HepG2 (cell line): ENCODE measurements at regions not wholly inside any gene's neighbourhood (a gene's known extent, or its start where the extent isn't known, plus 50 kb on each side); places are given as distances from the start of the nearest gene placed in this dataset.

Experiments used
- ATAC-seq: fragments of 200-7000 bp; cut with Tn5 transposase; 3 replicates; pipeline ENCODE4 v1.9.1; 2020; ENCODE audit warnings: mild to moderate bottlenecking, moderate library complexity
- BruUV-seq: library from RNA; stranded (reverse); fragments of 400-500 nt; replicated peaks from 2 replicates; lab custom pipeline; 2021; lab: Mats Ljungman, UMichigan
- CTCF ChIA-PET: fragments of 300-600 bp; formaldehyde crosslinking; extraction: SDS; loops from one replicate; lab custom pipeline; 2021; ENCODE audit warnings: low total read pairs, inconsistent platforms, low intra/inter-chr PET ratio; lab: Yijun Ruan, JAX
- POLR2A ChIA-PET: fragments of 350-600 bp; sonication (Branson Sonifier 250); formaldehyde crosslinking; loops from one replicate; lab custom pipeline; 2020; ENCODE audit warnings: antibody characterized with exemption, inconsistent platforms; lab: Yijun Ruan, JAX
- DNase-seq: peaks from one replicate; pipeline ENCODE4 v3.0.0-alpha.2; 2015; ENCODE audit warnings: low spot score
- FAIRE-seq: peaks from 3 replicates; lab custom pipeline; 2011; peaks lifted over from hg19 to GRCh38; lab: Jason Lieb, UNC
- H2AFZ ChIP-seq: one replicate; pipeline ENCODE4 v1.6.1; 2011; ENCODE audit warnings: low read length, inconsistent platforms
- H3K27ac ChIP-seq: fragments of 300-600 bp; 3 replicates; pipeline ENCODE4 v1.8.0; 2011; ENCODE audit warnings: mixed run types, mild to moderate bottlenecking, mixed read lengths, low read length, inconsistent platforms; ENCODE audit not compliant: insufficient read depth; ENCODE audit errors: extremely low read length
- H3K27me3 ChIP-seq, 2 experiments: fragments of 200-600 bp in 1 of 2; 2 replicates in 1 of 2; 3 replicates in 1 of 2; pipeline versions ENCODE4 v1.6.0 to v1.8.0; 2011; ENCODE audit warnings: low read length in 2 of 2, mild to moderate bottlenecking in 2 of 2, moderate library complexity in 2 of 2, inconsistent platforms in 1 of 2; ENCODE audit not compliant: insufficient read depth in 2 of 2, control insufficient read depth in 1 of 2
- H3K36me3 ChIP-seq, 2 experiments: fragments of 200-600 bp in 1 of 2; replicated peaks in 1 of 2; 2 replicates in 1 of 2; 3 replicates in 1 of 2; pipeline versions ENCODE4 v1.5.1 to v1.8.0; 2011; ENCODE audit warnings: low read length in 2 of 2, inconsistent platforms in 1 of 2; ENCODE audit not compliant: insufficient read depth in 2 of 2, control insufficient read depth in 1 of 2
- H3K4me1 ChIP-seq: 2 replicates; pipeline ENCODE4 v1.5.1; 2012; ENCODE audit warnings: low read length, inconsistent platforms; ENCODE audit not compliant: insufficient read depth
- H3K4me2 ChIP-seq: 2 replicates; pipeline ENCODE4 v1.6.0; 2011; ENCODE audit warnings: low read depth, low read length, inconsistent platforms
- H3K4me3 ChIP-seq, 3 experiments: fragments of 200-600 bp in 1 of 3; sonication (generic), shearing (Covaris generic) in 1 of 3; replicated peaks in 1 of 3; 2 replicates each; pipeline ENCODE4 v1.5.1; 2011 to 2016; ENCODE audit warnings: low read length in 3 of 3, inconsistent platforms in 2 of 3, low read depth in 2 of 3, mild to moderate bottlenecking in 2 of 3, control low read depth in 1 of 3, mixed read lengths in 1 of 3; ENCODE audit not compliant: insufficient read depth in 1 of 3
- H3K79me2 ChIP-seq: one replicate; pipeline ENCODE4 v1.6.1; 2011; ENCODE audit warnings: low read length, inconsistent platforms; ENCODE audit not compliant: insufficient read depth
- H3K9ac ChIP-seq: 2 replicates; pipeline ENCODE4 v1.6.0; 2011; ENCODE audit warnings: mild to moderate bottlenecking, low read depth, low read length, inconsistent platforms; ENCODE audit not compliant: insufficient read depth
- H3K9me3 ChIP-seq: 2 replicates; pipeline ENCODE4 v1.5.1; 2012; ENCODE audit warnings: mild to moderate bottlenecking, low read length
- H4K20me1 ChIP-seq: 2 replicates; pipeline ENCODE4 v1.6.0; 2011; ENCODE audit warnings: inconsistent platforms, mild to moderate bottlenecking, low read length, moderate library complexity; ENCODE audit not compliant: insufficient read depth
- AGO2 ChIP-seq: fragments of 200-400 bp; formaldehyde crosslinking; optimal IDR thresholded peaks from 2 replicates; pipeline ENCODE3; 2017; ENCODE audit warnings: mild to moderate bottlenecking, low read depth, low read length, moderate library complexity
- ATM ChIP-seq: fragments of 450-650 bp; IDR thresholded peaks from 2 replicates; pipeline ENCODE4 v1.7.1; 2017; ENCODE audit warnings: mild to moderate bottlenecking, borderline replicate concordance
- GLI4 ChIP-seq: sonication (generic); formaldehyde crosslinking; IDR thresholded peaks from 2 replicates; pipeline ENCODE4 v1.5.1; 2020; ENCODE audit warnings: missing genetic modification reagents, mild to moderate bottlenecking, moderate library complexity, borderline replicate concordance
- GMEB1 ChIP-seq: sonication (generic); formaldehyde crosslinking; IDR thresholded peaks from 2 replicates; pipeline ENCODE4 v1.5.1; 2020; ENCODE audit warnings: missing genetic modification reagents, mild to moderate bottlenecking, borderline replicate concordance
- GTF3A ChIP-seq: sonication (generic); formaldehyde crosslinking; conservative IDR thresholded peaks from 2 replicates; pipeline ENCODE4 v1.4.0; 2020; ENCODE audit warnings: mild to moderate bottlenecking, missing genetic modification reagents
- MED13 ChIP-seq: sonication (generic); formaldehyde crosslinking; IDR thresholded peaks from 2 replicates; pipeline ENCODE4 v1.5.0; 2020; ENCODE audit warnings: missing genetic modification reagents
- NFYC ChIP-seq: IDR thresholded peaks from 2 replicates; pipeline ENCODE4 v1.6.1; 2016; ENCODE audit warnings: missing genetic modification reagents, missing compliant biosample characterization
- PAWR ChIP-seq: sonication (generic); formaldehyde crosslinking; IDR thresholded peaks from 2 replicates; pipeline ENCODE4 v1.4.0; 2020; ENCODE audit warnings: missing genetic modification reagents, mild to moderate bottlenecking, borderline replicate concordance
- PHF21A ChIP-seq: sonication (generic); formaldehyde crosslinking; IDR thresholded peaks from 2 replicates; pipeline ENCODE4 v1.5.0; 2020; ENCODE audit warnings: mild to moderate bottlenecking, missing genetic modification reagents
- TEAD3 ChIP-seq: optimal IDR thresholded peaks from 2 replicates; pipeline ENCODE3; 2016; ENCODE audit warnings: borderline replicate concordance
- THAP8 ChIP-seq: sonication (generic); formaldehyde crosslinking; IDR thresholded peaks from 2 replicates; pipeline ENCODE4 v1.5.1; 2020; ENCODE audit warnings: missing genetic modification reagents, mild to moderate bottlenecking, borderline replicate concordance
- THAP9 ChIP-seq: sonication (generic); formaldehyde crosslinking; IDR thresholded peaks from 2 replicates; pipeline ENCODE4; 2020; ENCODE audit warnings: missing genetic modification reagents, mild to moderate bottlenecking, borderline replicate concordance
- TP53 ChIP-seq: sonication (generic); formaldehyde crosslinking; conservative IDR thresholded peaks from 2 replicates; pipeline ENCODE4 v1.4.0; 2020; ENCODE audit warnings: missing genetic modification reagents
- TRIM24 ChIP-seq: sonication (generic); formaldehyde crosslinking; IDR thresholded peaks from 2 replicates; pipeline ENCODE4 v1.8.0; 2022; ENCODE audit warnings: mild to moderate bottlenecking, missing genetic modification reagents
- ZBTB38 ChIP-seq: sonication (generic); formaldehyde crosslinking; IDR thresholded peaks from 2 replicates; pipeline ENCODE4 v1.5.1; 2020; ENCODE audit warnings: mild to moderate bottlenecking, missing genetic modification reagents
- ZBTB8A ChIP-seq: sonication (generic); formaldehyde crosslinking; IDR thresholded peaks from 2 replicates; pipeline ENCODE4 v1.4.0; 2020; ENCODE audit warnings: mild to moderate bottlenecking, low read depth, missing genetic modification reagents, borderline replicate concordance
- ZNF264 ChIP-seq: sonication (generic); formaldehyde crosslinking; IDR thresholded peaks from 2 replicates; pipeline ENCODE4 v1.4.0; 2020; ENCODE audit warnings: missing genetic modification reagents
- ZNF577 ChIP-seq: sonication (generic); formaldehyde crosslinking; IDR thresholded peaks from 2 replicates; pipeline ENCODE4 v1.4.0; 2020; ENCODE audit warnings: mild to moderate bottlenecking, low read depth, missing genetic modification reagents, borderline replicate concordance
- ZNF704 ChIP-seq: sonication (generic); formaldehyde crosslinking; IDR thresholded peaks from 2 replicates; pipeline ENCODE4 v1.8.1; 2023; ENCODE audit warnings: mild to moderate bottlenecking, inconsistent platforms, moderate library complexity, missing genetic modification reagents, borderline replicate concordance
- ZNF775 ChIP-seq: sonication (generic); formaldehyde crosslinking; IDR thresholded peaks from 2 replicates; pipeline ENCODE4 v1.4.0; 2020; ENCODE audit warnings: missing genetic modification reagents, mild to moderate bottlenecking, moderate library complexity, borderline replicate concordance
- WGBS: methylation state at CpG from one replicate; pipeline ENCODE4 v1.1.6; 2017; ENCODE audit warnings: low lambda C conversion rate; 5-methylcytosine and 5-hydroxymethylcytosine counted together
- in situ Hi-C: cut with HindIII; loops from 2 replicates; pipeline ENCODE4 v1.10.0; 2017; ENCODE audit warnings: low pct_unique_long_range_greater_than_20kb; ENCODE audit not compliant: extremely low pct_ligation_motif_present
- intact Hi-C: fragments of 100-400 bp; cut with micrococcal nuclease; formaldehyde crosslinking; loops from one replicate; pipeline ENCODE4 v1.10.0; 2022; ENCODE audit not compliant: unreplicated experiment

GRCh38 chr15:93520206-93520605 lies 431.2 kb upstream of the RGMA start:
- H3K4me1 ChIP-seq: no peaks in the 10 kb centered on the region
- H3K9me3 ChIP-seq: no peaks in the 10 kb centered on the region
- no peaks in the 10 kb centered on the region for H4K20me1 ChIP-seq
- WGBS: 5% methylated on average over 3 of the region's 4 CpGs
- ChIA-PET POLR2A (no interaction called here), CTCF (no interaction called here)
- H3K9ac ChIP-seq: no peak overlapping the region
- no peak overlapping the region for H2AFZ ChIP-seq
- no peaks in the 10 kb centered on the region for H3K36me3 ChIP-seq
- no peak for ATAC-seq
- BruUV-seq: no TSS peak
- FAIRE-seq: no peak
- TF ChIP-seq THAP8 (CRISPR knock-in tag): no peak
- no peak for TF ChIP-seq GTF3A (CRISPR knock-in tag)
- TF ChIP-seq ZNF577 (CRISPR knock-in tag): no peak
- no peak for TF ChIP-seq TRIM24
- TF ChIP-seq TP53 (CRISPR knock-in tag): no peak
- TF ChIP-seq PAWR (CRISPR knock-in tag): no peak
- TF ChIP-seq ZBTB8A (CRISPR knock-in tag): no peak
- no peak for TF ChIP-seq GMEB1
- TF ChIP-seq AGO2: no peak
- no peak for TF ChIP-seq ZNF704 (CRISPR knock-in tag)
- no peak for TF ChIP-seq PHF21A (CRISPR knock-in tag)
- no peak for TF ChIP-seq THAP9 (CRISPR knock-in tag)
- TF ChIP-seq TEAD3 (CRISPR knock-in tag): no peak
- no peak for TF ChIP-seq NFYC (CRISPR knock-in tag)
- TF ChIP-seq ZNF775 (CRISPR knock-in tag): no peak
- no peak for TF ChIP-seq ZNF264 (CRISPR knock-in tag)
- TF ChIP-seq ATM: no peak
- no peak for TF ChIP-seq ZBTB38
- TF ChIP-seq MED13 (CRISPR knock-in tag): no peak
- TF ChIP-seq GLI4 (CRISPR knock-in tag): no peak
- no peak overlapping the region for H3K27ac ChIP-seq
- H3K4me3 ChIP-seq: no peak overlapping the region
- H3K27me3 ChIP-seq: no peaks in the 10 kb centered on the region
- no peak for DNase-seq
- in situ Hi-C loops (no loop called here), intact Hi-C loops (no loop called here)
- no peaks in the 10 kb centered on the region for H3K79me2 ChIP-seq
- H3K4me2 ChIP-seq: no peak overlapping the region
